GM18498 (cell line): ENCODE measurements at regions not wholly inside any gene's neighbourhood (a gene's known extent, or its start where the extent isn't known, plus 50 kb on each side); places are given as distances from the start of the nearest gene placed in this dataset.
"Not testable (repeated sequence)": the region's sequence is repeated elsewhere in the genome, so short reads cannot be mapped to it uniquely, and the experiment has no call there.

Experiments used
- ATAC-seq: cut with Tn5 transposase; IDR thresholded peaks from one replicate; pipeline ENCODE4 v1.9.1; 2021; ENCODE audit warnings: mild to moderate bottlenecking, moderate library complexity; ENCODE audit not compliant: unreplicated experiment

DNA sequence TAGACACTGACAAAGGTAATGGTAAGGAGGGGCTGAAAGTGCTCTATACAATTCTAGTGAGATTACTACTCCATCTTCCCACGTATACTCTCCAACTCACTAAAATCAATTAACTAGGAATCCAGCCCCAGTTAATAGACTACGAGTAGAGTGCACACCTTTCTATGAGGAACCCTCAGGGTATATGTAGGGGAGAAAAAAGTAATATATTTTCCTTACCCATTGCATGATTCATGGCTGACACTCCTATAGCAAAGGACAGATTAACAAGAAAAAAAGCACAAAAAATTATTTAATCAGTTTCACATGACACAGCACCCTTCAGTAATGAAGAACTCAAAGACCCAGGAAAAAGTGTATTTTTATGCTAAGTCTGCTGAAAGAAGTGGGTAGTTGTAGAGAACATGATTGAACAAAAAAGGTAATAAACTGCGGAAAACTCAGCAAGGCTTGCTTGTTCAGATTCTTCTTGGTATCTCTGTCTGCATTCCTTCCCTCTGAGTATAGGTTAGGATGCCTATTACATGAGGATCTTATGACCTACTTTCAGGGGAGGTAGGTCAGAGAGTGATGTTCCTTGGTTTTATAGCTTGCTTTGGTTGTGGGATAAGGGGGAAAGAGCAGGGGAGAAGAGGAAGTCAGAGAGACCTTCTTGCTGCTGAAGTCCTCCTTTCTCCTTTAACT, 342.0 kb upstream of the DLGAP1 start:
- ATAC-seq, result no peak

DNA sequence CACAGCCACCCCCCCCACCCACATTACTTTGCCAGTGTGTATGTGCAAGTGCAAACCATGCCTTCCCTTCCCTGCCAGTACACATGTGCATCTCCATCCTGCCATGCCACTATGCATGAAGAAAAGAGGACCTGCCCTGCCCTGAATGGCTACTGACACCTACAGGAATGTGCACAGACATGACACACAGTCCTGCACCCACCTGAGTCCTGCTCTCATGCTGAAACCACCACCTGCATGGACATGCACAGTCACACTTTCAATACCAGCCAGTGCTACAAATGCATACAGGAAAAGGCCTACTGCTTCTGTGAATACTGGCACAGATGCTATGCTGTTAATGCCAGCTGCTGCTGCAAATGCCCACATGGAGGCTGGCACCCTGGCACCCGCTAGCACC, 334.4 kb upstream of the DLGAP1 start:
- no peak for ATAC-seq

DNA sequence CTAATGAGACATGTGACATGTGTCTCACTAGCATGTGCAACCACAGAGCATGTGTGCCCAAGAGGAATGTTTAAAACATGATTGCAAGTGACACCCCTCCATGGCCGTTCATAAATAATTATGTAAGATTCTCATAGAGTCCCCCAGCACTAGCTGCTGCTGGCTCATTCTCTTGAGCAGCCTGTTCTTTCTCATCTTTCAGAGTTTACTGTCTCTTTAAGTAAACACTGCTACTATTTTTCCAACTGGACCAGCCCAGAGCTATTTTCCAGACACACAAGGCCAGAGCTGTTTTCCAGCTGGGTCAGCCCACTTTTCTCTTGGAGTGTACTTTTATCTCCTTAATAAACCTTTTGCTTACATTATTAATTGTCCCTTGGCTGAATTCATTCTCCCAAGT, 326.8 kb upstream of the DLGAP1 start:
- no peak for ATAC-seq

DNA sequence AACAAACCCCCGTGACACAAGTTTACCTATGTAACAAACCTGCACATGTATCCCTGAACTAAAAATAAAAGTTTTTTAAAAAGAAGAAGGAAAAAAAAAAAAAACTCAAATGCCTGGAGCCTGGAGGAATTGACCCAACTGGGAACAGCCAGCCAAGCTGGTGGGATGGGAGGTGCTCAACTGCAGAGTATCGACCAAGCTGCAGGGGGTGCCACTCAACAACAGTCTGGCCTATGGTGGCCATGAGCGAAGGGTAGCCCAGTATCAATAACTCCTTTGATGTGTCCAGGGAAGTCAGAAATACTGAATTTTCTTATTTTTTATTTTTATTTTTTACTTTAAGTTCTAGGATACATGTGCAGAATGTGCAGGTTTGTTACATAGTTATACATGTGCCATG, 310.3 kb upstream of the DLGAP1 start:
- ATAC-seq, result no peak

DNA sequence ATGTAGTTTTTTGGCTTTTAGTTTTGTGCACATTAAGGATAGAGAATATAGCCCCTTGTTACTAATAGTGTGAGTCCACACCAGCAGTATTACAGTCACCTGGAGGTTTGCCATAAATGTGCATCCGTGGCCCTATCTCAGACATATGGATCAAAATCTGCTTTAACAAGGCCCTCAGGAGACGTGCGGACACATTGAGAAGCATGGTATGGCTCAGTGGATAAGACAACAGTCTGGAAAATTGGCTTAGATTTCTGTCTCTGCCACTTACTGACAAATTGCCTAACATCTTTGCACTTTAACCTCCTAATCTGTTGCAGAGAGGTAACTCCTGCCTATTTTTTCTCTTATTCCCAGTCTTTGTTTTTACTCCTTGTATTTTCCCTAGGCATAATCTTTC, 307.2 kb upstream of the DLGAP1 start:
- no peak for ATAC-seq

DNA sequence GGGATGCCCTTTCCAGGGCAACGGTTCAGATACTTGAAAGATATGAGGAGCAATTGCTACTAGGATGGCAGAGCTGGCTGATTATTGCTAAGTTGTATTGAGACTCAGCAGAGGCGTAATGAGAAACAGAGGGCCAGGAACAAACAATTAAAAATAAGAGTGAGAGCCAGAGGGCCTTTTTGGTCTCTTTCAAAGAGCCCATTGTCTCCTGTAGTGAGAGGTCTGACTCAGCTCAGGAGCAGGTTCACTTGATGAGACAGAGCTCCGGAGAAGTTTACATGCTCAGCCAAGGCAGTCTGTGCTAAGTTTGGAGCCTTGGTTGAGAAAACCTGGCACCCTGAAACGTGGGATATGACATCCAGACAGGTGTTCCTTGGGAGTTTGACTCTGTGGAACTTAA, 303.9 kb upstream of the DLGAP1 start:
- ATAC-seq, result no peak

DNA sequence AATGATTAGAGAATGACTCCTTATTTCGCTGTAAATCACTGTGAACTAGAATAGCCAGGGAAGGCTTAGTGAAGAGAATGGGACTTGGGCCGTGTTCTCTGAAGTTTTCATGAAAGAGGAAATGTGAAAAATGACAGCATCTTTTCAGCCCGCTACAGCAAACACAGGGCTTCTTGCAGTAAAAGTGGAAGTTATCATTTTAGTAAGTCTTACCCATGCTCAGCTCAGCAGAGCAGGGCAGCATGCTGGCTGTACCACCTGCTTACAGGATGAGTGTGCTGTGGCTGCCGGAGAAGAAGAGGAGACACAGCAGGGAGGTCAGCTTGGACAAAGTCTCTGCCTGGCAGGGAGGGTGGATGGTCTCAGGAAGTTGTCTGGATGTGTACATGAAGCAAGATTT, 300.7 kb upstream of the DLGAP1 start:
- no peak for ATAC-seq

DNA sequence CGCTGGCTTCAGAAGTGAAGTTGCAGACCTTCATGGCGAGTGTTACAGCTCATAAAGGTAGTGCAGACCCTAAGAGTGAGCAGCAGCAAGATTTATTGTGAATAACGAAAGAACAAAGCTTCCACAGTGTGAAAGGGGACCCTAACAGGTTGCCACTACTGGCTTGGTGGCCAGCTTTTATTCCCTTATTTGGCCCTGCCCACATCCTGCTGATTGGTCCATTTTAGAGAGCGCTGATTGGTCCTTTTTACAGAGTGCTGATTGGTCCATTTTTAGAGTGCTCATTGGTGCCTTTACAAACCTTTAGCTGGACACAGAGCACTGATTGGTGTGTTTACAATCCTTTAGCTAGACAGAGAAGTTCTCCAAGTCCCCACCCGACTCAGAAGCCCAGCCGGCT, 298.0 kb upstream of the DLGAP1 start:
- not testable (repeated sequence) for ATAC-seq

DNA sequence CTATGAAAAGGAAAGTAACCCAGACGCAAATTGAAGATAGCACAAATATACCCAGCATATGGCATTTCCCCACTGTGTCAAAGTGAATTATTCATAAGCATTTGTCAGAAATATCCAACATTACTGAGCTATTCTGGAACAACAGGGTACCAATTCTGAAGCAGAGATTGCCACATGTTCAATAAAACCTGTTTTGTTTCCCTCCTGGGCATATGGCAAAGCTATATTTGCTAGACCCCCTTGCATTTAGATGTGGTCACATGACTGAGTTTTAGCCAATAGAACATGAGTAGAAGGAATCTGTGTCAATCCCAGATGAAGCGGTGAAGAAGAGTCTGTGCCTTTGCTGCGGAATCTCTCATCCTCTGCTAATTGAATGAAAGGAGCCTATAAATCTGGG, 296.4 kb upstream of the DLGAP1 start:
- ATAC-seq, result no peak

DNA sequence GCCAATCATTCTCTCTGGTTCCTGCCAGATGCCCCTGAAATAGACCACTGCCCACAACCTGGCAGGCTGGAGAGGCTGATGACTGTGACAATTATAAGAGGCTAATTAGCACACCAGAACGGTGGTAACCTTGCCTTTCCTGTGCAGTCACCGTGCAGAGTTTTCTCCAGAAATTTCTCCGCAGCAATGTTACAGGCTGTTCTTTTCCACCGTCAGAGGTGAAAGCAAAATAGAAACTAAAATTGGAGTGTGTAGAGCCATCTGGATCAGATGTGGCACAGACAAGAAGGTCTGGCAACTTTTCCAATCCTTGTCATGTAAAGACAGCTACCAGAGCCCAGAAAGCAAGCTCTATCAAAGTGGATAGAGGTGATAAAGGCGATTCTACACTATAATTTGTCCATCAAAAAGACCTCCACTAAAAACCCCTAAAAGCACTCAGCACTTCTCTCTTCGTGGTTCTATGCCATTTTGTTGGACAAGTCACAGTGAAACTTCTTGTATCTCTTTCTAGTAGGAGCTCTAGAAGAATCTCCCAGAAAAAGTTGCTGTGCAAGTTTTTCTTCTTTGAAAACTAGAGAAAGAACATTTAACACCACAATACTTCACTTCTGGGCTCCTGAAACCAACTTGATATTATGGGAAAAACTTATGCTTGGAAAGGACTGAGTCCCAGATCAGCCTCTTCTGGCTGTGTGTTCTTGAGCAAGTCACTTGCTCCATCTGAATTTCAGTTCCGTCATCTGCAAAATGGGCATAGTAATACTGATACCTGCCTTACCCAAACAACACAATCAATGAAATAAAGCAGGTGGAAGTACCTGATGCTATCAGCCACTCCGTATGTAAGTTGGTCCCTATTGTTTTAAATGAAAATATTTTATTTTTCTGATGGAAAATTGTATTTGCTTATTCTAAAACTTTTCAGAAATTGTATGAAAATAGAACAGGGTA, 295.6 kb upstream of the DLGAP1 start:
- ATAC-seq, result no peak

DNA sequence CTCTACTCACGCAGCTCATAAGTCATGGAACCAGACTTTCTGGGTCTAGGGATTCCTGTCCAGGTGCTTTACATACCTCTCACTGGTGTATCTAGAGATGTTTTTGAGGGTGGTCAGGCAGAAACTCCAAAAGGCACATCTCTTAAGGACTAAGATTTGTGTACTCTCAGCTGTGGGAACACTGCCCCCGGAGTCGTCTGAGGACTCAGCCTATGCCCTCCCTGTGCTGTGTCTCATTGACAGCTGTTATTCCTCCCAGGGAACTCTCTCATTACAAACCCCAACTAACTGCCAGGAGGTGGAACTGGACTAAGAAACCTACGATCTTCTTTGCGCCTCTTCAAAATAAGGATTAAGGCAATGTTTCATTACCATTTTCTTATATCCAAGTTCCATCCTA, 293.9 kb upstream of the DLGAP1 start:
- ATAC-seq, result no peak

DNA sequence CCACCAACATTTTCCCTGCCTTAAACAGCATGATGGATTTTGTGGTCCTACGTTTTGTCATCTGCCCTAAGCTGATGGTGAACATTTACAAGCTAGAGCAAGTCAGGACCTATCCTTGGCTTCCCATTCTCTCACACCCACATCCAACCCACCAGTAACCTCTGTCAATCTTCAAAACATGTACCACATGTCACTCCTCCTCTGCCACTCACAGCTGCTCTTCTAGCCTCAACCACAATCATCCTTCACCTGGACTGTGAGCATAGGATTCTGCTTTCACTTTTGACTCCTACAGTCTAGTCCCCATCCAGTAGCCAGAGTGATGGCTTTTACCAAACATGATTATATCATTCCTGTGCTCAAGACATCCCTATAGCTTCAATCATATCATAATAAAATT, 279.8 kb upstream of the DLGAP1 start:
- no peak for ATAC-seq

DNA sequence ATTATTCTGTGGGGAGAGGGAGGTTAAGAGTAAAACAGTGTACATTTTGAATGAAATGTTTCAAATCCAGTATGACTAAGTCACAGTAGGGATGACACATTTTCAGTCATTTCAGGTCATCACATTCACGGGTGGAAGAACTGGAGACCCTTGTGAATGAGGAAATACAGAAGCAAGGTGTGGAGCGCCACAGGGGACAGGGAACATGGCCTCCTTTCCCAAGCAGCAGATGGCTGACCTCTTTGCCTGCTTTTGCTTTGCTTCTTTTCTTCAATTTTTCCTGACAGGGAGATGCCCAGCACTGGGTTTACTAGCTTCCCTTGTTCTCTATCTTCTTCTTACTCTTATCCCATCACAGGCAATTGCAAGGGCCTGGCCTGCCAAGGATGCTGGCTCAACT, 278.9 kb upstream of the DLGAP1 start:
- ATAC-seq, result no peak

DNA sequence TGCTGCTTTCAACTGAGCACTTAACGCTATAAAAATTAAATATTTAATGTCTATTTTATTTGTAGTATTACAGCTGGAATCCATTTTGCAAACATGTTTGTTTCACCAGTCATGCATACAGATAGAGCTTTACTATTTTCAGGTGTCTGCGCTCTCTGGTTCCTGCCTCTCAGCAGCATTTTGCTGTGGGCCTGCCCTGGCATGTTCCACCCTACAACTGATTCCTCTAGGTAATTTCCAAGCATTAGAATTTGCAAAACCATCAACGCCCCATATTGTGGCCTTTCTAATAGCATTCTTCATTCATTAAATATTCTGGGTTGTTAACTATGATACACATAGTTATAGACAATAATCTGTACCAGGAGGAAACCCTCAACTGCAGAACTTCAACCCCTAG, 266.4 kb upstream of the DLGAP1 start:
- no peak for ATAC-seq

DNA sequence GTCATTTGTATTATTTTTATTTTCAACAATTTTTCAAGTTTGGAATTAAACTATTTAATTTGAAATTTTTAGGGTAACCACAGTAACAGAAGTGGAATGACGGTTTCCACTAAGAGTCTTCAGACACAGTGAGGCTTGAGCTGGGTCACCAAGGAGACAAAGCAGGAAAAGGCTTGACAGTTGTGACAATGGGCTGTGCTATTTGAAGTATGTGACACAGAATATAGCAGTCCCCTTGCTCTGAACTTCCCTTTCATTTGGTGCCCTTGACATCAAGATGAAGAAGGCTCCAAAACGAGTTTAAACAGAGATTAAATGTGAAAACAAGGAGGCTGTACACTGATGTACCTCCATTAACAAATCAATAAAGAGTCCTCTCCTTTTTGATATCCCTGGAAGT, 265.4 kb upstream of the DLGAP1 start:
- ATAC-seq, result no peak

DNA sequence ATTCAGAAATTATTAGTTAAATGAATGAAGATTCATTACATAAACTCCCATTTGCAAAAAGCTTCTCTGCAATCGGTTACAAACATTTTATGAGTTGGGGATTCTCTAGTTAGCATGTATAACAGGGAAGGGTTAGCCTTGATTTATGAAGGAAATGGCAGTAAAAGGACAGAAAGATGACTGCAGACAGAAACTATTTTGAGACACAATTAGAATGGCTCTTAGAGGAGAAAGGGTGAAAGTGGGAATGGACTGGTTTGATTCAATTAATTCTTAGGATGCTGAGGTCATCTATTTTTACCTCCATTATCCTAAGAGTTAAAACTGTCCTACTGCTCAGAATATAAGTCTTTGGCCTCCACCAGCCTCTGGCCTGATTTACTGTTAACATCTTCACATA, 250.8 kb upstream of the DLGAP1 start:
- no peak for ATAC-seq

DNA sequence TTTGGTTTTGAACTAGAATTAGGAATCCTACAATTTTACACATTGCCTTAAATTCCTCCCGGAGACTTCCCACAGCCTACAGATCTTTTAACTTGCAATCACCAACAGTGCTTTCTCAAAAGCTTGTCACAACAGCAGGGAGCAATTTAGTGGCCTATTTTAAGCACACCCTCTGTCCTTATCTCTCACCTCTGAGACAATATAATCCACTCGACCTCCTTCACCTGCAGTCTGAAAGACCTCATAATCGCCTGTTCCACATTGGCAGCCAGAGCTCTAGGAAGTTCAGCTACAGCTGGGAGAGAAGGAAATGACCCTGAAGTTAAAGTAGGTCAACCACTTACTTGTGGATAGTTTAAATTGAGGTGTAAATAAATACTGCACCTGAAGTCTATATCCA, 249.7 kb upstream of the DLGAP1 start:
- no peak for ATAC-seq

DNA sequence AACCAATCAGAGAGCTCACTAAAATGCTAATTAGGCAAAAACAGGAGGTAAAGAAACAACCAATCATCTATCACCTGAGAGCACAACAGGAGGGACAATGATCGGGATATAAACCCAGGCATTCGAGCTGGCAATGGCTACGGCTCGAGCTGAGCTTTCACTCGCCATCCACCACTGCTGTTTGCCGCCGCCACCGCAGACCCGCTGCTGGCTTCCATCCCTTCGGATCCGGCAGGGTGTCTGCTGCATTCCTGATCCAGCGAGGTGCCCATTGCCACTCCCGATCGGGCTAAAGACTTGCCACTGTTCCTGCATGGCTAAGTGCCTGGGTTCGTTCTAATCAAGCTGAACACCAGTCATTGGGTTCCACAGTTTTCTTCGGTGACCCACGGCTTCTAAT, 236.7 kb upstream of the DLGAP1 start:
- no peak for ATAC-seq

DNA sequence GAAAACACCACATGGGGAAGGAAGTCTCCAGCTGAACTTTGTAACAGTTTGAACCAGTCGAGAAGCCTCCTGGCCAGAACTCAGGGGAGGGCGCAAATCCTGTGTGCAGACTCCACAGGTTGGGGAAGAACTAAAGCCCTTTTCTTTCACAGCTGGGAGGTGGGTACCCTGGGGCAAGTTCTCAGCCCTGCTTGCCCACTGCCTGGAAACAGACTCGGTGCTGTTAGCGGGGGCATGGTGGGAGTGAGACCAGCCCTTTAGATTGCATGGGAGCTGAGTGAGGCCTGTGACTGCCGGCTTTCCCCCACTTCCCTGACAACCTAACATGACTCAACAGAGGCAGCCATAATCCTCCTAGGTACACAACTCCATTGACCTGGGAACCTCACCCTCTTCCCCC, 223.6 kb upstream of the DLGAP1 start:
- ATAC-seq, result not testable (repeated sequence)

DNA sequence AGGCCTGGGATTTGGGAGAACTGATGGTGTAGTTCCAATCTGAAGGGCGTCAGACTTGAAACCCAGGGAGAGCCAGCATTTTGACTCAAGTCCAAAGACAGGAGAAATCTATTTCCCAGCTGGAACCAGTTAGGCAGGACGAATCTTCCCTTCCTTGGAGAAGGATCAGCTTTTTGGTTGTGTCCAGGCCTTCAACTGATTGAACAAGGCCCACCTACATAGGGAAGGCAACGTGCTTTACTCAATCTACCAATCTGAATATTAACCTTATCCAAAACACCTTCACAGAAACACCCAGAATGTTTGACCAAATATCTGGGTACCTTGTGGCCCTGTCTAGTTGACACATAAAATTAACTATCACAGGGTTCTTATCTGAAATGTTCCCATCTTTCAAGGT, 221.9 kb upstream of the DLGAP1 start:
- no peak for ATAC-seq

DNA sequence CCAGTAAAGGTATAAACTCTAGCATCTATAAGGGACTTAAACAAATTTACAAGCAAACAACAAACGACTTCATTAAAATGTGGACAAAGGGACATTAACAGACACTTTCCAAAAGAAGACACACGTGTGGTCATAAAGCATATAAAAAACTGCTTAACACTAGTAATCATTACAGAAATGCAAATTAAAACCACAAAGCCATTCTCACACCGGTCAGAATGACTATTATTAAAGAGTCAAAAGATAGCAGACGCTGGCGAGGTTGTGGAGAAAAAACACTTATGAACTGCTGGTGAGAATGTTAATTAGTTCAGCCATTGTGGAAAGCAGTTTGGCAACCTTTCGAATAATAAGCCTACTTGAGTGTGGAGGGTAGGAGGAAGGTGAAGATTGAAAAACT, 217.1 kb upstream of the DLGAP1 start:
- no peak for ATAC-seq

DNA sequence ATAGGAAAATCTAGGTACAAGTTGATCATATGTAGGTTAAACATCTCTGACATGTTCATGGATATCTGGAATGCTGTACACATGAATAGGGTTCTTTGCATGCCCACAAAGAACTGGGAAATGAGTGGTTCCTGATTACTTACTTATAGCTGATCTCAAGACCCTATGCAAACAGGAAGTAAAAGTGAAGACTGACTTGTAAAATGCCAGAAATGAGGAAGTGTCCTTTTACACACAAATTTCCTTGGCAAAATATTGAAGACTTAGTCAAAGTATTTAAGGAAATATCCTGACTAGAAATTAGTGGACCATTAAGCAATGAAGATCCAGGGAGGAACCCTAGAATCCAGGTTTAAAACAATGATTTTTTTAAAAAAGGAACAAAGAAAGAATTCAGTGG, 203.7 kb upstream of the DLGAP1 start:
- ATAC-seq, result no peak
